NB4 (cell line): ENCODE measurements at regions not wholly inside any gene's neighbourhood (a gene's known extent, or its start where the extent isn't known, plus 50 kb on each side); places are given as distances from the start of the nearest gene placed in this dataset.

Source experiments
- DNase-seq: peaks from one replicate; pipeline ENCODE4 v3.0.0; 2010; ENCODE audit warnings: low read depth
- H3K4me3 ChIP-seq: one replicate; pipeline ENCODE4 v1.5.1; 2011; ENCODE audit warnings: mild to moderate bottlenecking, low read depth, low read length, moderate library complexity
- MYC ChIP-seq: IDR thresholded peaks from 2 replicates; pipeline ENCODE4 v1.6.1; 2011; ENCODE audit warnings: low read depth, low read length
- POLR2A ChIP-seq: IDR thresholded peaks from 2 replicates; pipeline ENCODE4 v1.6.1; 2011; ENCODE audit warnings: mild to moderate bottlenecking; ENCODE audit not compliant: insufficient read length; ENCODE audit errors: extremely low read depth
- TF ChIP-seq, protein P1 (sequence below): IDR thresholded peaks from 2 replicates; pipeline ENCODE4 v1.6.1; 2011; ENCODE audit warnings: low read depth, low read length
- TF ChIP-seq, protein P2 (sequence below): IDR thresholded peaks from one replicate; pipeline ENCODE4 v1.5.1; 2012; ENCODE audit warnings: low read depth, low read length

DNA sequence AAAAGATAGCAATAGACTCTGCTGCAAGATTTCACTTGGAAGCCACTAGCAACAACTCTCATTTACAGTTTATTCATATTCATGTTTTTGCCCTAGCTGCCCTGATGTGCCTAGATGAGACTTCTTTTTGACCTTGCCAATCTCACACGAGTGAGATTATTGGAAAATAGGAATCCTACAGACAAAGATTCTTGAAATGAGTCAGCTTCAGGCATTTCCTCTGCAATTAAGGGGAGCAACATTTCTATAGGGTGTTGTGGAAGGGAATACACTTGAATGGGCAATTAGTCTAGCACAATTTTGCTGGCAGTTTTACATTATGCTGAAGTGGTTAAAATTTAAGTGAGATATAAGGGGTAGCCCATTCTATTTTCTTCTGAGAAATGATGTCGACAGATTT lies 217.0 kb upstream of the FAT4 start:
- no peak for DNase-seq

DNA sequence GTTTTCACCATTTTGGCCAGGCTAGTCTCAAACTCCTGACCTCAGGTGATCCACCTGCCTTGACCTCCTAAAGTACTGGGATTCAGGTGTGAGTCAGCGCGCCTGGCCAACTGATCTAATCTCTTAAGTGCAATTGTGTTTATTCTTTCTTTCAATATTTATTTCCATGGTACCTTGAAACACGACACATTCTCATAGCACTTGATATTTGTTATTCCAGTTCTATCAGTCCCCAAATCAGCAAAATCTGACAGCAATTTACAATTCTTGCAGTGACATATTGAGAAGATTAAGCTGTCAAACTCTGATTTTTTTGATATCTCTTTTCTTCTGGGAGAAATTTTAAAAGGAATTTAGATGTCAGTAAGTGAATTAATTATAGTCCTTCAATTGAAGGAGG lies 218.1 kb upstream of the FAT4 start:
- TF ChIP-seq MYC (no peak), POLR2A (no peak)
- TF ChIP-seq, protein P1, sequence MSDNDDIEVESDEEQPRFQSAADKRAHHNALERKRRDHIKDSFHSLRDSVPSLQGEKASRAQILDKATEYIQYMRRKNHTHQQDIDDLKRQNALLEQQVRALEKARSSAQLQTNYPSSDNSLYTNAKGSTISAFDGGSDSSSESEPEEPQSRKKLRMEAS: no peak
- TF ChIP-seq, protein P2, sequence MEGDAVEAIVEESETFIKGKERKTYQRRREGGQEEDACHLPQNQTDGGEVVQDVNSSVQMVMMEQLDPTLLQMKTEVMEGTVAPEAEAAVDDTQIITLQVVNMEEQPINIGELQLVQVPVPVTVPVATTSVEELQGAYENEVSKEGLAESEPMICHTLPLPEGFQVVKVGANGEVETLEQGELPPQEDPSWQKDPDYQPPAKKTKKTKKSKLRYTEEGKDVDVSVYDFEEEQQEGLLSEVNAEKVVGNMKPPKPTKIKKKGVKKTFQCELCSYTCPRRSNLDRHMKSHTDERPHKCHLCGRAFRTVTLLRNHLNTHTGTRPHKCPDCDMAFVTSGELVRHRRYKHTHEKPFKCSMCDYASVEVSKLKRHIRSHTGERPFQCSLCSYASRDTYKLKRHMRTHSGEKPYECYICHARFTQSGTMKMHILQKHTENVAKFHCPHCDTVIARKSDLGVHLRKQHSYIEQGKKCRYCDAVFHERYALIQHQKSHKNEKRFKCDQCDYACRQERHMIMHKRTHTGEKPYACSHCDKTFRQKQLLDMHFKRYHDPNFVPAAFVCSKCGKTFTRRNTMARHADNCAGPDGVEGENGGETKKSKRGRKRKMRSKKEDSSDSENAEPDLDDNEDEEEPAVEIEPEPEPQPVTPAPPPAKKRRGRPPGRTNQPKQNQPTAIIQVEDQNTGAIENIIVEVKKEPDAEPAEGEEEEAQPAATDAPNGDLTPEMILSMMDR: no peak
- no peak overlapping the region for H3K4me3 ChIP-seq
- no peak for DNase-seq

More for the DNA sequence above, 217.0 kb upstream of the FAT4 start:
- no peak overlapping the region for H3K4me3 ChIP-seq
- TF ChIP-seq, protein P2: no peak
- TF ChIP-seq POLR2A (no peak), MYC (no peak)
- TF ChIP-seq, protein P1: no peak

DNA sequence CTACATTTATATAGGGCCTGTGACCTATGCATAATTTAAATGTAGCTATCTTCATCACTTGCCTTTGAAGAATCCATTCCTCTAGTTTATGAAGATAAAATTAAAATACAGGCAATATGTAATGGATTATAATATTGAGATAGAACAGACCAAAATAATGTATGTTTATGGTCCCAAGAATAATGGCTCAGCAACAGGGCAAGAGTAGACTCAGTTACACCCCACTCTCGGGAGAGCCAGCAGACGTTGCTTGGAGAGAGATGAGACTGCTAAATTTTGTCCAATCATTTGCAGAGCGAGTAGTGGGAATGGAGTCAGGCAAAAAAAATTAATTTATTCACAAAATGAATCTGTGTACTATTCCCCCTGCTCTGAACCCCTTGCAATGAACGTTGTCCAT lies 223.2 kb upstream of the FAT4 start:
- no peak for DNase-seq
- TF ChIP-seq POLR2A: no peak
- TF ChIP-seq, protein P1: no peak
- no peak for TF ChIP-seq MYC
- TF ChIP-seq, protein P2: no peak
- no peak overlapping the region for H3K4me3 ChIP-seq

DNA sequence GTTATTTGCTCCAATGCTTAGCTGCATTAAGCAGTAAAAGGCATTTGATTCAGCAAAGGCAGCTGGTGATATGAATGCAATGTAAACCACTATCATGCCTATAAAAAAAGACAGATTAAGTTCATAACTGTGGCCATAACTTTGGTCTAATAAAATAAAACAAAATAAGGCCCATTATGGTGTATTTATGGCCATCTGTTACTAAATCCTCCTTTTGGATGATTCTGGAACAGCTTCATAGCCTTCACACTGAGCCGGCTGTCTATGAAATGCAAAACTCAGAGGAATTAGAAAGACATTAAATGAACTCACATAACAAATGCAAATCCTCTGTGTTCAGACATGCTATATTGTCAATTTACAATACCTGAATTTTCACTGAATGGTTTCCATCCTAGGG lies 223.7 kb upstream of the FAT4 start:
- DNase-seq: no peak
- TF ChIP-seq MYC: no peak
- TF ChIP-seq, protein P1: no peak
- no peak for TF ChIP-seq POLR2A
- TF ChIP-seq, protein P2: no peak
- H3K4me3 ChIP-seq: no peak overlapping the region

DNA sequence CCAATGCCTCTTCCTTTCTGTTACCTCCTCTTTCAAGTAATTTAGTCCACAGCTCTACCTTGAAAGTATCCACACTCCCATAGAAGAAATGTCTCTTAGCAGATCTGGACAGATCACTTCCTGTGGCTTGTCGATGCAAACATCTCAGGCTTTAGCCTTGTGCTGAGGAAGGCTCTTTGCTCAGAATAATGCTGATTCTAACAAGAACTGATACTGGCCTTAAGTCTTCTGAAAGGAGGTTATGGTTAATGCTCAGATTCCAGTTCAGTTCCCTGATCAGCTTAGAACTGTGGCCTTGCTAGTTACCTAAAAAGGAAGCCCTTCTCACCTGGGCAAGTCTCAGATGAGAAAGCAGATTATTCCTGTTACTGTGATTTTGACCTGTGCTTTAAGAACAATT lies 230.1 kb upstream of the FAT4 start:
- no peak for DNase-seq
- TF ChIP-seq POLR2A (no peak), MYC (no peak)
- TF ChIP-seq, protein P2: no peak
- TF ChIP-seq, protein P1: no peak
- H3K4me3 ChIP-seq: no peak overlapping the region

DNA sequence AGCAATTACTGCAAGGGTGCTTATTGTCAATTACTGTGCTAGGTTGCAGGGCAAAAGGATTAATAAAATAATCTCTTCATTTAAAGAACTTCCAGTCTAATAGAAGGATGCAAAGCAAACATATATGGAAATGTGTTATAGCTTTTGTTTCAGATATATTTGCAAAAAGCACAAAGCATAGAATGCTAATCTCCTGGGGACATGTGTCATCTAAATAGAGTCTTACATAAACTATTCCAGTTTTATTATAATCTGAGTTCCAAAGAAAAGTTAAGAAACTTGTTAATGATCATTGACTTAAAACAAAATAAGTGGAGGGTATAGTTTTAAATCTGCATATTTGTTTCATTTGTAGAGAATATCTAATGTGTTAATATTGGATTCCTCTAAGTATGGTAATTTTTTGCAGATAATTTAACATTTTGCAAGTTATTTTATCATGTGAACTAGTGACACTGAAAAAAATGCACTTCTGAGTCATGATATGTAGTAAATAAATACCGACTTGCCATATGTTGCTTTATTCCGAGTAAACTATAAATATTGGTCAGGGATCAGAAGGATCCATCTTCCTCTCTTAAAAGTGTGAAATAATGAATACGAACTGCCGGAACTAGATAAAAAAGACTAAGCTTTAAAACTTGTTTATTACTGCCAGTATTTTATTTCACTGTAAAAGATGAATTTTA lies 231.9 kb upstream of the FAT4 start:
- H3K4me3 ChIP-seq: no peak overlapping the region
- TF ChIP-seq MYC (no peak), POLR2A (no peak)
- TF ChIP-seq, protein P2: no peak
- TF ChIP-seq, protein P1: no peak
- DNase-seq: no peak
